Uterus (tissue), 2 donors: ENCODE measurements at regions not wholly inside any gene's neighbourhood (a gene's known extent, or its start where the extent isn't known, plus 50 kb on each side); places are given as distances from the start of the nearest gene placed in this dataset.

Experiments used
- POLR2A ChIP-seq, 2 donors: fragments of 450-650 bp; IDR thresholded peaks; one replicate each; pipeline ENCODE4 v1.6.1; 2016; ENCODE audit warnings: antibody characterized with exemption in 2 of 2, mild to moderate bottlenecking in 1 of 2, moderate library complexity in 1 of 2
- TF ChIP-seq, protein P1 (sequence below), 4 experiments: fragments of 200-600 bp in 2 of 4; fragments of 450-650 bp in 2 of 4; sonication (generic) in 2 of 4; IDR thresholded peaks; one replicate each; pipeline ENCODE4 v1.5.1; 2016 to 2019; ENCODE audit warnings: antibody characterized with exemption in 4 of 4, mild to moderate bottlenecking in 2 of 4, moderate library complexity in 1 of 4

DNA sequence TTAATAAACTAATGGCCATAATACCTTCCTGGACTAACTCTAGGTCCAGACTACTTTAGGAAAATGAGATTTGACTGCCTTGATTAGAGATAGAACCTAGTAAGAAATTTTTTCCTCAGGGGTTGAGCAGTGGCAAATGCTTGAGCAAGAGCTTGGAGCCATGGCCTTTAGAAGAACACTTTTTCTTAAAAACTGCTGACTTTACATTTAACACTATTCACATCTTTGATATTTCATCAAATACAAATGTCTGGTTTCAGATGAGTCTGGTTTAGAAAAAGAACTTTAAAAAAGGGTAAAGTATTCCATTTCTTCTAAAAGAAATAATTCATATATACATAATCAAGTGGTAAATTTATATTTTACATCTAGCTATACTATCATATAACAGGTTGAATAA is 680.9 kb upstream of the PITX2 start:
- TF ChIP-seq, protein P1, sequence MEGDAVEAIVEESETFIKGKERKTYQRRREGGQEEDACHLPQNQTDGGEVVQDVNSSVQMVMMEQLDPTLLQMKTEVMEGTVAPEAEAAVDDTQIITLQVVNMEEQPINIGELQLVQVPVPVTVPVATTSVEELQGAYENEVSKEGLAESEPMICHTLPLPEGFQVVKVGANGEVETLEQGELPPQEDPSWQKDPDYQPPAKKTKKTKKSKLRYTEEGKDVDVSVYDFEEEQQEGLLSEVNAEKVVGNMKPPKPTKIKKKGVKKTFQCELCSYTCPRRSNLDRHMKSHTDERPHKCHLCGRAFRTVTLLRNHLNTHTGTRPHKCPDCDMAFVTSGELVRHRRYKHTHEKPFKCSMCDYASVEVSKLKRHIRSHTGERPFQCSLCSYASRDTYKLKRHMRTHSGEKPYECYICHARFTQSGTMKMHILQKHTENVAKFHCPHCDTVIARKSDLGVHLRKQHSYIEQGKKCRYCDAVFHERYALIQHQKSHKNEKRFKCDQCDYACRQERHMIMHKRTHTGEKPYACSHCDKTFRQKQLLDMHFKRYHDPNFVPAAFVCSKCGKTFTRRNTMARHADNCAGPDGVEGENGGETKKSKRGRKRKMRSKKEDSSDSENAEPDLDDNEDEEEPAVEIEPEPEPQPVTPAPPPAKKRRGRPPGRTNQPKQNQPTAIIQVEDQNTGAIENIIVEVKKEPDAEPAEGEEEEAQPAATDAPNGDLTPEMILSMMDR (IDR thresholded peaks at IDR 0.05) = no peak
- no peak for TF ChIP-seq POLR2A (IDR thresholded peaks at IDR 0.05)
